HG02870 (cell line): ENCODE measurements at regions not wholly inside any gene's neighbourhood (a gene's known extent, or its start where the extent isn't known, plus 50 kb on each side); places are given as distances from the start of the nearest gene placed in this dataset.

Experiments
- ATAC-seq: cut with Tn5 transposase; IDR thresholded peaks from one replicate; pipeline ENCODE4 v1.9.1; 2021; ENCODE audit warnings: mild to moderate bottlenecking, moderate library complexity; ENCODE audit not compliant: unreplicated experiment

GRCh38 chr12:90281154-90281868, 572.7 kb upstream of the ATP2B1 start:
- no peak for ATAC-seq

- ATAC-seq, result peak; percentile 86
Observed at GRCh38 chr12:90280564-90281058, 572.0 kb upstream of the ATP2B1 start.

DNA sequence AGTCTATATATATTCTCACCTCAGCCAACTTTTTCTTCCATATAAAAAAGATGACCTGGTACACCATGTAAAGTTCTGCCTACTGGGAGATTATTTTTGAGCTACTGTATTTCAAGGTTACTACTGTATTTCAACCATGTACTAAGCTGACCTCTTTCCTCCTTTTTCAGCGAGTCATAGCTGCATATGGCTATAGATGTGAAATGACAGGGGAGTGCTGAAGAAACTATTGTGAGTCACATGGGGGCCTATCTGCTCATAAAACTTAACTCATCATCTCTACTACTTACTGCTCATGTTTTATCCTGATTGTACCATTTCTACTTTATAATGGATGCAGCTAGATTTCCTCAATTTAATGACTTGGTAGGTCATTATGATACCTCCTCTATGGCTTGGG, 571.4 kb upstream of the ATP2B1 start:
- ATAC-seq, result no peak

GRCh38 chr12:90275088-90275487, 566.5 kb upstream of the ATP2B1 start:
- no peak for ATAC-seq

- peak; percentile 50 for ATAC-seq
Observed at GRCh38 chr12:90274407-90274806, 565.8 kb upstream of the ATP2B1 start.

DNA sequence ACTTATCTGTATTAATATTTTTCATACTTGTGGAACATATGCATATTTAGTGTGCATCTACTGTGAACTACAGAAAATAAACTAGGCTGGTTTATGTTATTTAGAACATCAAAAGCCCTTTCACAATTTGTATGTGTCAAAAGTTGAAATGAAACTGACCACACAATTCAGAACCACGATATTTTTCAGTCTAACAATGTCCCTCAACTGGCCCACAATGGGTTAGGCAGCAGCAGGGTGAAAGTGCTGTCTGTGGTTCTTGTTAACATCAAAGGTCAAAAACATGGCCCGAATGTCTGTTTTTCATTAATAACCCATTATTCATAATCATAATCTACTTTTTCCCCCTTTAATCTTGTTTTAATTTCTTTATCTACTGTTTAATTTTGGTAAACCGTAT, 559.9 kb upstream of the ATP2B1 start:
- peak; percentile 85 for ATAC-seq

GRCh38 chr12:90262251-90262650, 553.6 kb upstream of the ATP2B1 start:
- ATAC-seq, result no peak

GRCh38 chr12:90261283-90261682, 552.6 kb upstream of the ATP2B1 start:
- ATAC-seq, result no peak

- no peak for ATAC-seq
Observed at GRCh38 chr12:90260136-90260535, 551.5 kb upstream of the ATP2B1 start.

- ATAC-seq, result no peak
Observed at GRCh38 chr12:90257927-90258624, 549.4 kb upstream of the ATP2B1 start.

GRCh38 chr12:90254796-90255195, 546.2 kb upstream of the ATP2B1 start:
- no peak for ATAC-seq

DNA sequence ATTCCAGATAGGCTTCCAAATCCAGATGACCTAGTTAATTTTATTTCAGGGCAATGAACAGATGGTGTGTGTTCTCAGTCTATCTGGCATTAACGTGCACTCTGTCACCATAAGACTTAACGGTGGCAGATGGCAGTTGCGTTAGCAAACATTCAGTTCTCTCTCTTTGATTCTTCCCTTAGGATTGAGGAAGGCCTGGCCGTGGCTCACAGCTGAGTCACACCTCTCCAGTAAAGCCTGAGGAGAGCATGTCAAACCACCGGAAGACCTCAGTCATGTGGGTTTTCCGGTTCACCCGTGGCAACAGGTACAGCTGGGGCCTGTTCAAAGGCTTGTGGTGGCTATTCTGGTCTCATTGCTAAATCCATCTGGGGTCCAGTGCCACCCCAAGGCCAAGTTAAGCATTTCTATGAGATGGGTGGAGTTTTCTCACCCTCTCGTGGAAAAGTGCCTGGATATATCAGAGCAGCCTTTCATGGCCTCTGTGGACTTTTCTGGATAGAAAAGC, 545.1 kb upstream of the ATP2B1 start:
- ATAC-seq, result peak; percentile 100

DNA sequence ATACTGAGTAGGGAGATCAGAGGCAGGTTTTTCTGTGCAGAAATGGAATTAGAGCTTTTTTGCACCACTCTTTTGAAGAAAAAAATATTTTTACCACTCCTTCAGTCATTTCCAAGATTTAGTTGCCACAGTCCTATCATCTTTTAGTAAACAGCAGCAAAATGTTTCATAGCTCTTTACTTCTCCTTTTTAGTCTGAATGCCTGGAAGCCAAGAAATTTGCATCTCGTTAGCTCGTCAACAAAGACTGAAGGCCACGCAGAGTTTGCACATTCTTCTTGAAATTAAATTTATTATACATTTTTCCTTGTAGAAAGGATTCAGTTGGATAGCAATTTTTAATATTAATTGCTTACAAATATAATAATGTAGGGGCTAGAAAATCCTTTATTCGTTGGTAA, 544.5 kb upstream of the ATP2B1 start:
- no peak for ATAC-seq

GRCh38 chr12:90250766-90251165, 542.1 kb upstream of the ATP2B1 start:
- ATAC-seq, result no peak

DNA sequence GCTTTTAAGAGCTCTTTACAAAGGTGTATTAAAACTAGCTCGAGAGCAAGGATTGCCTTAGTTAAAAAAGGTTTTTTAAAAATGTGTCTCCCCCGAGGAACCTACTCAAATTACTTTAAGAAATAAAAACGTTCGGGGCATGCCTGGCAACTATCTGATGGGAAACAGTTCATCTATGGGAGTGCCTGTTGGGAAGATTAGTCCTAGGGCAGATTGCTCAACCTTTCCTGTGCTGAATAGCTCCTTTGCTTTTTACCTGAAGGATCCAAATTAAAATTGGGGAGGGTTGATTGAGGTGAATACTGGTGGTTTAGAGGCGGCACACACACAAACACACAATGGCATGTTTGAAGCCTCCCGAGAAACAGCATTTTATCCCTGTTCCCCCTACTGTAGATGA, 541.4 kb upstream of the ATP2B1 start:
- no peak for ATAC-seq

GRCh38 chr12:90246688-90247087, 538.0 kb upstream of the ATP2B1 start:
- ATAC-seq, result no peak

- no peak for ATAC-seq
Observed at GRCh38 chr12:90245391-90245790, 536.8 kb upstream of the ATP2B1 start.

DNA sequence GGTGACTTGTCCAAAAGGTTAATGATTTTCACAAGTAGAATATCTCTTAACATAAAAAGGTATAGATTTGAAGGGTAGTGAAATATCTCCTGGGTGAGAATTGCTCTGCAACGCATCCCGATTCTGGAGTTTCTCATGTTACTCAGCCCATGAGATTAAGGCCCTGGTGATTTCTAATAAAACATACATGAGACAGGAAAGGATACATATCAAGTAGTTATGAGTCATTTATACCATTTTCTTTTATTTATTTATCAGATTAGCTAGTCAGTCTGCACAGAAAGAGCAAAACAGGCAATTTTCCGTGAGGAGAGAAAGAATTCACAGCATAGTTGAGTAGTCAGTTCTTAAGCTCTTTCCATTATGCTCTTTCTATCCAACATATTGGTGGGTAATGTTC, 535.6 kb upstream of the ATP2B1 start:
- no peak for ATAC-seq

GRCh38 chr12:90243211-90243610, 534.6 kb upstream of the ATP2B1 start:
- ATAC-seq, result no peak

DNA sequence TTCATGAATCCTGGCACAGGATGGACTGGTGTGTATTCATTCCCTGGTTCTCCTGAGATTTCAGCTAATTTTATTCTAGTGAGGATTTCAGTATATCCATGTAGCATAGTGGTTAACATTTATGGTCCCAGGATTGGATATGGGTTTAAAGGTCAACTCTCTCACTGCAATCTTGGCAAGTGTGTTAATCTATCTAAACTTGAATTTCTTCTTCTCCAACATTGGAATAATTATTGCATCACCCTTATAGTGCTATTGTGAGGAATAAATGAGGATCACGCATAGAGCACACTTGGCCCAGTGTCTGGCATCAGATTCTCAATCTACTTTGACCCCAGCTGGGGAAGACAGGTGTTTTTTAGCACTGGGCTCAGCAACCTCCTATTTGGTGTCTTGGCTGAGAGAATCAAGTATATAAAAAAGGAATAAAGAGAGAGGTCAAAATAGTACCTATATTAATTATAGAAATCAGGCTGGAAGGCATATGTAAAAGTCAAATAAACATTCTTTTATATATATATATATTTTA, 531.2 kb upstream of the ATP2B1 start:
- no peak for ATAC-seq

DNA sequence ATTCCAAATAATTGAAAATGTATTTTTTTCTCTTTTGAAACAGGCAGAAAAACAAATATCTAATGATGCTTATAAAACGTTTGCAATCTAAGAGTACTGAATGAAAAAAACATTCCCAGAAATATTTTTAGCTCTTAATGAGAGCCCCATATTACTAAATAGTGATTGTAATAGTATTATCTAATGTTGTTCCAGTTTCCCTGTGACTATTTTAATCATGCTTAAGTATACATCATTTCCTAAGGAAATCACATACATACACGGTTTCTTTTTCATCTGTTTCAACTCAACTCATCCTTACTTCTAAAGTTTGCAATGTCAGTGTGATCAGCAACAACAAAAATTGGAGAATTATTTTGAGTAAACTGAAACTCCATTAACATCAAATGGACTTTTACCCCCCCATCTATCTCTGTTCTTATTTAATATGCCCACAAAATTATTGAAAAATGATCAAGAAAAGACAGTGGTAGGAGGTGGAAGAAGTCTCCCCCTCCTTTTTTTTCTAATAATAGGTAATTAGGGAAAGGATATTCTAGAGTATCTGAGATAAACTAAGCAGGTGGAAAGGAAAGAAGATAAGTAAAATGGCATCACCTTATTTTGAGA, 530.1 kb upstream of the ATP2B1 start:
- no peak for ATAC-seq

DNA sequence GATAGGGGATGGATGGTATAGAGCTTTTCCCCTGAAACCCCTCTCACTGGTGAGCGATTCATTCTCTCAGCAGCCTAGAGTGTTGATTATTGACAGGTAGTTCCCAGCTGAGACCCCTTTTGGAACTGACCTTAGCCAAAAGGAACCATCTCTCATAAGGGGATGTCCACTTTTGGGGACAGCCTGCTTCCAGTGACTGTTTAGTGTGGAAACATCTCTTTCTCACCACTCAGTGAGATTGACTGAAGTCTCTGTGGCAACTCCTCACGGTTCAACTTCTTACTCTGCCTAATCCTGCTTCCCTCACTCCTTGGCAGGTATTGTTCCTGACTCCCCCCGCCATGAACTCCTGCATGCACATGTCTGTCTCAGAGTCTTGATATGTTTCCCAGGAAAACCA, 529.2 kb upstream of the ATP2B1 start:
- ATAC-seq, result no peak
